ENCODE measurements at regions not wholly inside any gene's neighbourhood (a gene's known extent, or its start where the extent isn't known, plus 50 kb on each side); places are given as distances from the start of the nearest gene placed in this dataset.
"Not testable (repeated sequence)": the region's sequence is repeated elsewhere in the genome, so short reads cannot be mapped to it uniquely, and the experiment has no call there.

DNA sequence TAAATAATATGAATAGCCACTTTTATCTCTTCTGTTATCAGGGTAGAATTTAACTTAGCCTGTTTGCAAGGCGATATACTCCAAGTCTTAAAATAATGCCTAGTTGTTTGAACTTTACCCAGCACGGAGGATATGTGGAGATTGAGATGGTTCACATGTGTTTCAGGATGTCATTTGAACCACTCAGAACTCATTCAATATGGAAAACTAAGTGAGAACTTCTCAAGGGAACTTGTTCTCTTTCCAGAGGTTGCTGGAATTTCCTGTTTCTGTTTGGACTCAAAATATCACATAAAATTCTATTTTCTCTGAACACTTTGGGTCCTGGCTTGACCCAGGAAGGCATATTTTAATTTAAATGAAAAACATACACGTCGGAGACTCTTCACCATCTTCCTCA, 139.1 kb upstream of the MYO10 start:
- no peak overlapping the region for H3K27ac ChIP-seq
- TF ChIP-seq, protein P1, sequence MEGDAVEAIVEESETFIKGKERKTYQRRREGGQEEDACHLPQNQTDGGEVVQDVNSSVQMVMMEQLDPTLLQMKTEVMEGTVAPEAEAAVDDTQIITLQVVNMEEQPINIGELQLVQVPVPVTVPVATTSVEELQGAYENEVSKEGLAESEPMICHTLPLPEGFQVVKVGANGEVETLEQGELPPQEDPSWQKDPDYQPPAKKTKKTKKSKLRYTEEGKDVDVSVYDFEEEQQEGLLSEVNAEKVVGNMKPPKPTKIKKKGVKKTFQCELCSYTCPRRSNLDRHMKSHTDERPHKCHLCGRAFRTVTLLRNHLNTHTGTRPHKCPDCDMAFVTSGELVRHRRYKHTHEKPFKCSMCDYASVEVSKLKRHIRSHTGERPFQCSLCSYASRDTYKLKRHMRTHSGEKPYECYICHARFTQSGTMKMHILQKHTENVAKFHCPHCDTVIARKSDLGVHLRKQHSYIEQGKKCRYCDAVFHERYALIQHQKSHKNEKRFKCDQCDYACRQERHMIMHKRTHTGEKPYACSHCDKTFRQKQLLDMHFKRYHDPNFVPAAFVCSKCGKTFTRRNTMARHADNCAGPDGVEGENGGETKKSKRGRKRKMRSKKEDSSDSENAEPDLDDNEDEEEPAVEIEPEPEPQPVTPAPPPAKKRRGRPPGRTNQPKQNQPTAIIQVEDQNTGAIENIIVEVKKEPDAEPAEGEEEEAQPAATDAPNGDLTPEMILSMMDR (IDR thresholded peaks at IDR 0.05): no peak
- no peak for TF ChIP-seq ZFX (IDR thresholded peaks at IDR 0.05; ENCODE audit: borderline replicate concordance)

DNA sequence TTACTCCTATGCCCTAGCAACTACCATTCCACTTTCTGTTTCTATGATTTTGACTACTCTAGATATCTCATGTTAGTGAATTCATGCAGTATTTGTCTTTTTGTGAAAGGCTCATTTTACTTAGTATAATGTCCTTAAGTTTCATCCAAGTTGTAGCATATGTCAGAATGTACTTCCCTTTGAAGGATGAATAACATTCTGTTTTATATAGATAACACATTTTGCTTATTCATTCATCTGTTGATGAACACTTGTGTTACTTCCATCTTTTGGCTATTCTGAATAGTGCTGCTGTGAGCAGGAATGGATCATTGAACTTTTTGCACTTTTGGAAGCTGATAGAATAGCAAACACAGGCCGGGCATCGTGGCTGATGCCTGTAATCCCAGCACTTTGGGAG, 140.2 kb upstream of the MYO10 start:
- no peak for TF ChIP-seq ZFX (IDR thresholded peaks at IDR 0.05; ENCODE audit: borderline replicate concordance)
- TF ChIP-seq, protein P1 (IDR thresholded peaks at IDR 0.05): no peak
- no peak overlapping the region for H3K27ac ChIP-seq

DNA sequence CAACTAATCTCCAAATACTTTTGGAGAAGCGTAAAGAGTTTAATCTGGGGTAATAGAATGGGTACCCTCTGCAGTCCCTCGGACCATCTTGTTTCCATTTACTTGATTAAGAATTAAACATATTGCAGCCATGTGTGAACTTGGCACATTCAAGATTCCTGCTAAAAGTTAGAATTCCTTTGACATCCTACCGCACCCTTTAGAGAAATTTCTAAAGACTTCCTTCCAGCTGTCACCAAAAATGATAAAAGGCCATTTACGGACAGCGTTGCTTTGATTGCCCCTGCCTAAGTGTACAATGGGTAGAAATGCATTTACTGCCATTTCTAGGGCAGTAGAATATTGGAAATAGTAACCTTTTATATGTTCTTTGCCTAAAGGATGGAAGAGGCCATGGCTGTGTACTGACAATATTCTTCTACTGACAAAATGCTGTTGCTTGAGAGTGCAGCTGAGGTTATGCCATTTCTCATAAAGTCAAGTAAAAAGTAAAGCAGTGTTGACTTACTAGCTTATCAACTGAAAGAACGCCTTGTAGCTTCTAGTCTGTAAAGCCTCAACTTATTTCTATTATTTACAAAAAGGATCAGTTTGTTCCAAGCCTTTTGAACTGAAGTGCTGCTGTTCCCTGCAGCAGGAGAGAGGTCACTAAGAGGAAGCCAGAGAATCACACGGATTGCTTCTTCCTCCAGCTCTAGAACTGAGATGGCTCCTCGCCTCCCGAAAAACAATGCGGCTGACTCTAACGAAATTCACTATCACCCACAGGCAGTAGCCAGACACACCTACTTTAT, 139.8 kb upstream of the BASP1 start:
- no peak overlapping the region for H3K27ac ChIP-seq
- TF ChIP-seq ZFX (IDR thresholded peaks at IDR 0.05; ENCODE audit: borderline replicate concordance): no peak
- TF ChIP-seq, protein P1 (IDR thresholded peaks at IDR 0.05): no peak

DNA sequence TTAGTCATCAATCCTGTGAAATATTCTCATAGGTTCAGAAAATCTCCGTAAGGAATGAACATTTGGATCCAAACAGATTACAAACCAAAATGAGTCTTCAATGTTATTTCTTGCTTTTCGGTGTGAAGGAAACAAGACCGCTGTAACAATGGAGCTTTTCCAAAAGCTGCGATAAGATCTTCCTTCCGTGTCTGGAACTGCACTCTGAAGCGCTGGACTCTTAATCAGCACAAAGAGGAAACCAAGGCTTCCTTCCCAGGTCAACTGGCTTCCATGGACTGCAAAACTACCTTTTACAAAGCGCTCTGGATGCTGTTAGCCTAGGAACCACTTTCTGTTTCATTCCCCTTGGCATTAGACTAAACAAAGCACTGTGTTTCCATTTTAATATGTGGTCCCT, 137.9 kb upstream of the BASP1 start:
- H3K27ac ChIP-seq: no peak overlapping the region
- TF ChIP-seq, protein P1 (IDR thresholded peaks at IDR 0.05): no peak
- no peak for TF ChIP-seq ZFX (IDR thresholded peaks at IDR 0.05; ENCODE audit: borderline replicate concordance)

DNA sequence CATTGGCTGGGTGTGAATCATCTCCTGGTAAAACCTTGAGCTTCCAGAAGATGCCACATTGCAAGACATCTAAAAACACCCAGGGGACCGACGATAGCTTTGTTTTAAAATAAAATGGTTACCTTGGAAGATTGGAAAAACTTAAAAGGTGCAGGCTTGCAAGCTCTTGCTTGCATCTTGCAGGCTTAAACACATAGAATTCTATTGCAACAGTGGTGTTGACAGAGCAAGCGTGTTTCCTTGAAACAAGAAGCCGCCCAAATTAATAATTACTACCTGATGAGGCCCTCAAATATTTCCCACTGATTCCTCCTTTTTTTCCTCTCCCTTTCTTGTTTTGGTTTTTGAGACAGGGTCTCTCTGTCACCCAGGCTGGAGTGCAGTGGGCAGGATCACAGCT, 137.1 kb upstream of the BASP1 start:
- no peak for TF ChIP-seq ZFX (IDR thresholded peaks at IDR 0.05; ENCODE audit: borderline replicate concordance)
- TF ChIP-seq, protein P1 (IDR thresholded peaks at IDR 0.05): no peak
- no peak overlapping the region for H3K27ac ChIP-seq

DNA sequence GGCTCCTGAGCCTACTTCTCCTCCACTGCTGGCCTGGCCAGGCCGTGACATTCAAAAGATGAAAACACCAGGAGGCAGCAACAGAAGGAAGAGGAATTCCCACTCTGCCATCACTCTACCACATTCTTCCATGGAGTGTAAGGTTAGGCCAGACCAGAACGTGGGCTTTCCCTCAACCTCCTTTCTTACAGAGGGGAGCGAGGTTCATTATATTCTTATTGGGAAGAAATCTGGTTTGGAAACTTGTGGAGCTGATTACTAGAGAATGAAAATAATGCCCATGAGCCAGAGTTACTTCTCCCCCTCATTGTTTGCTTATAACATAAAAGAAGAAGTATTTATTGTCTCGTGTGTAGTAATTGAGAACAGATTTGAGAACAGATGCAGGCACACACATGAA, 136.3 kb upstream of the BASP1 start:
- TF ChIP-seq ZFX (IDR thresholded peaks at IDR 0.05; ENCODE audit: borderline replicate concordance): no peak
- TF ChIP-seq, protein P1 (IDR thresholded peaks at IDR 0.05): no peak
- no peak overlapping the region for H3K27ac ChIP-seq

DNA sequence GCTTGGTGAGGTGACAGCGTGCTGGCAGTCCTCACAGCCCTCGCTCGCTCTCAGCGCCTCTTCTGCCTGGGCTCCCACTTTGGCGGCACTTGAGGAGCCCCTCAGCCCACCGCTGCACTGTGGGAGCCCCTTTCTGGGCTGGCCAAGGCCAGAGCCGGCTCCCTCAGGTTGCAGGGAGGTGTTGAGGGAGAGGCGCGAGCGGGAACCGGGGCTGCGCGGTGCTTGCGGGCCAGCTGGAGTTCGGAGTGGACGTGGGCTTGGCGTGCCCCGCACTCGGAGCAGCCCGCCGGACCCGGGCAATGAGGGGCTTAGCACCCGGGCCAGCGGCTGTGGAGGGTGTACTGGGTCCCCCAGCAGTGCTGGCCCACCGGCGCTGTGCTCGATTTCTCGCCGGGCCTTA, 134.2 kb upstream of the BASP1 start:
- not testable (repeated sequence) for H3K27ac ChIP-seq

DNA sequence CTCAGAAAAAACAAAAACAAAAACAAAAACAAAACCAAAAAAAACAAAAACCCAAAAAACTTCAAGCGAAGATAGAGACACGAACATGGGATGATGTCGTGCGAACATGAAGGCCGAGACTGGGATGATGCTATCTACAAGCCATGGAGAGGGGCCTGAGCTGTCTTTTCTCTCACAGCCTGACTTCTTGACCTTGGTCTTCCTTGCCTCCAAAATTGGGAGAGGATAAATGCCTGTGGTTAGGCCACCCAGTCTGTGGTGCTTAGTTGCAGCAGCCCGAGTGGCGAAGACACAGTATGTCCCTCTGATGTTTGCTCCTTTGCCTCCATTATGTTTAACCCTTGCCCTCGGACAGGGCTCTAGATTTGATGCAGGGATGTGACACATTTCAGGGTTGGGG, 130.4 kb upstream of the BASP1 start:
- no peak overlapping the region for H3K27ac ChIP-seq
- TF ChIP-seq, protein P1 (IDR thresholded peaks at IDR 0.05): no peak
- TF ChIP-seq ZFX (IDR thresholded peaks at IDR 0.05; ENCODE audit: borderline replicate concordance): no peak

Data from 22Rv1 (cell line).